ENCODE measurements at regions not wholly inside any gene's neighbourhood (a gene's known extent, or its start where the extent isn't known, plus 50 kb on each side); places are given as distances from the start of the nearest gene placed in this dataset.

- no peak for ATAC-seq
- no peak for TF ChIP-seq SNAI2 (CRISPR knock-in tag; IDR thresholded peaks at IDR 0.05)
- TF ChIP-seq ESRRG (CRISPR knock-in tag; IDR thresholded peaks at IDR 0.05) = no peak
- TF ChIP-seq OSR1 (CRISPR knock-in tag; IDR thresholded peaks at IDR 0.05) = no peak
- no peak for TF ChIP-seq ZNF8 (CRISPR knock-in tag; IDR thresholded peaks at IDR 0.05)
- TF ChIP-seq, protein P1, sequence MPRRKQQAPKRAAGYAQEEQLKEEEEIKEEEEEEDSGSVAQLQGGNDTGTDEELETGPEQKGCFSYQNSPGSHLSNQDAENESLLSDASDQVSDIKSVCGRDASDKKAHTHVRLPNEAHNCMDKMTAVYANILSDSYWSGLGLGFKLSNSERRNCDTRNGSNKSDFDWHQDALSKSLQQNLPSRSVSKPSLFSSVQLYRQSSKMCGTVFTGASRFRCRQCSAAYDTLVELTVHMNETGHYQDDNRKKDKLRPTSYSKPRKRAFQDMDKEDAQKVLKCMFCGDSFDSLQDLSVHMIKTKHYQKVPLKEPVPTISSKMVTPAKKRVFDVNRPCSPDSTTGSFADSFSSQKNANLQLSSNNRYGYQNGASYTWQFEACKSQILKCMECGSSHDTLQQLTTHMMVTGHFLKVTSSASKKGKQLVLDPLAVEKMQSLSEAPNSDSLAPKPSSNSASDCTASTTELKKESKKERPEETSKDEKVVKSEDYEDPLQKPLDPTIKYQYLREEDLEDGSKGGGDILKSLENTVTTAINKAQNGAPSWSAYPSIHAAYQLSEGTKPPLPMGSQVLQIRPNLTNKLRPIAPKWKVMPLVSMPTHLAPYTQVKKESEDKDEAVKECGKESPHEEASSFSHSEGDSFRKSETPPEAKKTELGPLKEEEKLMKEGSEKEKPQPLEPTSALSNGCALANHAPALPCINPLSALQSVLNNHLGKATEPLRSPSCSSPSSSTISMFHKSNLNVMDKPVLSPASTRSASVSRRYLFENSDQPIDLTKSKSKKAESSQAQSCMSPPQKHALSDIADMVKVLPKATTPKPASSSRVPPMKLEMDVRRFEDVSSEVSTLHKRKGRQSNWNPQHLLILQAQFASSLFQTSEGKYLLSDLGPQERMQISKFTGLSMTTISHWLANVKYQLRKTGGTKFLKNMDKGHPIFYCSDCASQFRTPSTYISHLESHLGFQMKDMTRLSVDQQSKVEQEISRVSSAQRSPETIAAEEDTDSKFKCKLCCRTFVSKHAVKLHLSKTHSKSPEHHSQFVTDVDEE (CRISPR knock-in tag; IDR thresholded peaks at IDR 0.05) = no peak
- TF ChIP-seq, protein P2, sequence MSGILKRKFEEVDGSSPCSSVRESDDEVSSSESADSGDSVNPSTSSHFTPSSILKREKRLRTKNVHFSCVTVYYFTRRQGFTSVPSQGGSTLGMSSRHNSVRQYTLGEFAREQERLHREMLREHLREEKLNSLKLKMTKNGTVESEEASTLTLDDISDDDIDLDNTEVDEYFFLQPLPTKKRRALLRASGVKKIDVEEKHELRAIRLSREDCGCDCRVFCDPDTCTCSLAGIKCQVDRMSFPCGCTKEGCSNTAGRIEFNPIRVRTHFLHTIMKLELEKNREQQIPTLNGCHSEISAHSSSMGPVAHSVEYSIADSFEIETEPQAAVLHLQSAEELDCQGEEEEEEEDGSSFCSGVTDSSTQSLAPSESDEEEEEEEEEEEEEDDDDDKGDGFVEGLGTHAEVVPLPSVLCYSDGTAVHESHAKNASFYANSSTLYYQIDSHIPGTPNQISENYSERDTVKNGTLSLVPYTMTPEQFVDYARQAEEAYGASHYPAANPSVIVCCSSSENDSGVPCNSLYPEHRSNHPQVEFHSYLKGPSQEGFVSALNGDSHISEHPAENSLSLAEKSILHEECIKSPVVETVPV (CRISPR knock-in tag; IDR thresholded peaks at IDR 0.05) = no peak
- no peak for TF ChIP-seq PPARA (CRISPR knock-in tag; IDR thresholded peaks at IDR 0.05; ENCODE audit: borderline replicate concordance)
- TF ChIP-seq, protein P3, sequence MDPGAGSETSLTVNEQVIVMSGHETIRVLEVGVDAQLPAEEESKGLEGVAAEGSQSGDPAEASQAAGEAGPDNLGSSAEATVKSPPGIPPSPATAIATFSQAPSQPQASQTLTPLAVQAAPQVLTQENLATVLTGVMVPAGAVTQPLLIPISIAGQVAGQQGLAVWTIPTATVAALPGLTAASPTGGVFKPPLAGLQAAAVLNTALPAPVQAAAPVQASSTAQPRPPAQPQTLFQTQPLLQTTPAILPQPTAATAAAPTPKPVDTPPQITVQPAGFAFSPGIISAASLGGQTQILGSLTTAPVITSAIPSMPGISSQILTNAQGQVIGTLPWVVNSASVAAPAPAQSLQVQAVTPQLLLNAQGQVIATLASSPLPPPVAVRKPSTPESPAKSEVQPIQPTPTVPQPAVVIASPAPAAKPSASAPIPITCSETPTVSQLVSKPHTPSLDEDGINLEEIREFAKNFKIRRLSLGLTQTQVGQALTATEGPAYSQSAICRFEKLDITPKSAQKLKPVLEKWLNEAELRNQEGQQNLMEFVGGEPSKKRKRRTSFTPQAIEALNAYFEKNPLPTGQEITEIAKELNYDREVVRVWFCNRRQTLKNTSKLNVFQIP (CRISPR knock-in tag; IDR thresholded peaks at IDR 0.05; ENCODE audit: borderline replicate concordance, low read depth) = no peak
- no peak for TF ChIP-seq GLIS3 (CRISPR knock-in tag; IDR thresholded peaks at IDR 0.05)
Observed at GRCh38 chr5:62190173-62190572, 115.8 kb upstream of the KIF2A start.

DNA sequence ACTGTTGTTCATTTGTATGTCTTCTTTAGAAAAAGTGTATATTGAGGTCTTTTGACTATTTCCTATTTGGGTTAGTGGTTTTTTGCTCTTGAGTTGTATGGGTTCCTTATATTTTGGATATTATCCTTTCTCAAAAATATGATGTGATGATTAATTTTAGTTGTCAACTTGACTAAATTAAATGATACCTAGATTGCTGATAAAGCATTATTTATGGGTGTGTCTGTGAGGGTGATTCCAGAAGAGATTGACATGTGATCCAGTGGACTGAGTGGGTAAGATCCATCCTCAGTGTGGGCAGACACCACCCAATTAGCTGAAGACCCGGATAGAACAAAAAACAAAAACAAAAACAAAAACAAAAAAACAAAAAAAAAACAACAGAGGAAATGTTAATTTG is 115.1 kb upstream of the KIF2A start:
- ATAC-seq = no peak
- TF ChIP-seq CSDC2 (CRISPR knock-in tag; IDR thresholded peaks at IDR 0.05) = no peak
- no peak for TF ChIP-seq OSR1 (CRISPR knock-in tag; IDR thresholded peaks at IDR 0.05)
- TF ChIP-seq TOX (CRISPR knock-in tag; IDR thresholded peaks at IDR 0.05; ENCODE audit: borderline replicate concordance) = no peak
- no peak for TF ChIP-seq GLIS3 (CRISPR knock-in tag; IDR thresholded peaks at IDR 0.05)
- TF ChIP-seq, protein P2 (CRISPR knock-in tag; IDR thresholded peaks at IDR 0.05) = no peak
- no peak for TF ChIP-seq ZNF70 (CRISPR knock-in tag; IDR thresholded peaks at IDR 0.05)
- TF ChIP-seq TCF4 (CRISPR knock-in tag; IDR thresholded peaks at IDR 0.05; ENCODE audit: borderline replicate concordance) = no peak
- TF ChIP-seq ESRRG (CRISPR knock-in tag; IDR thresholded peaks at IDR 0.05) = no peak
- no peak for TF ChIP-seq ZC3H10 (CRISPR knock-in tag; IDR thresholded peaks at IDR 0.05)
- TF ChIP-seq ISL1 (CRISPR knock-in tag; IDR thresholded peaks at IDR 0.05) = no peak
- no peak for TF ChIP-seq RARB (CRISPR knock-in tag; IDR thresholded peaks at IDR 0.05)
- TF ChIP-seq PATZ1 (CRISPR knock-in tag; IDR thresholded peaks at IDR 0.05; ENCODE audit: borderline replicate concordance) = no peak
- TF ChIP-seq ZNF8 (CRISPR knock-in tag; IDR thresholded peaks at IDR 0.05) = no peak
- no peak for TF ChIP-seq ZNF565 (CRISPR knock-in tag; conservative IDR thresholded peaks at IDR 0.05; ENCODE audit: low read depth)
- TF ChIP-seq, protein P1 (CRISPR knock-in tag; IDR thresholded peaks at IDR 0.05) = no peak
- no peak for TF ChIP-seq SNAI2 (CRISPR knock-in tag; IDR thresholded peaks at IDR 0.05)
- TF ChIP-seq PPARA (CRISPR knock-in tag; IDR thresholded peaks at IDR 0.05; ENCODE audit: borderline replicate concordance) = no peak
- TF ChIP-seq BACH2 (CRISPR knock-in tag; IDR thresholded peaks at IDR 0.05; ENCODE audit: borderline replicate concordance) = no peak
